BJ (cell line): ENCODE measurements at regions not wholly inside any gene's neighbourhood (a gene's known extent, or its start where the extent isn't known, plus 50 kb on each side); places are given as distances from the start of the nearest gene placed in this dataset.

Experiments used
- CTCF ChIA-PET: fragments of 350-600 bp; formaldehyde crosslinking; extraction: SDS; loops from one replicate; lab custom pipeline; 2021; ENCODE audit warnings: antibody characterized with exemption, inconsistent platforms; lab: Yijun Ruan, JAX
- POLR2A ChIA-PET: fragments of 300-600 bp; sonication (Branson Sonifier 250); formaldehyde crosslinking; extraction: SDS; loops from one replicate; lab custom pipeline; 2021; ENCODE audit warnings: antibody characterized with exemption; lab: Charles Lee
- DNase-seq: peaks from one replicate; pipeline ENCODE4 v3.0.0-alpha.2; 2011; ENCODE audit warnings: low read depth
- H3K27me3 ChIP-seq: 2 replicates; pipeline ENCODE4 v1.6.0; 2011; ENCODE audit warnings: low read length; ENCODE audit not compliant: control insufficient read depth, insufficient read depth
- H3K36me3 ChIP-seq: 2 replicates; pipeline ENCODE4 v1.5.1; 2011; ENCODE audit warnings: low read length; ENCODE audit not compliant: control insufficient read depth, insufficient read depth
- H3K4me3 ChIP-seq: 2 replicates; pipeline ENCODE4 v1.5.1; 2011; ENCODE audit warnings: low read depth, mild to moderate bottlenecking, control low read depth, low read length
- TF ChIP-seq, protein P1 (sequence below): IDR thresholded peaks from 2 replicates; pipeline ENCODE4 v1.5.1; 2011; ENCODE audit warnings: low read depth, mild to moderate bottlenecking, control low read depth, inconsistent platforms, low read length, moderate library complexity; ENCODE audit not compliant: insufficient read depth

- DNase-seq = no peak
- ChIA-PET POLR2A (no interaction called here), CTCF (no interaction called here)
- TF ChIP-seq, protein P1, sequence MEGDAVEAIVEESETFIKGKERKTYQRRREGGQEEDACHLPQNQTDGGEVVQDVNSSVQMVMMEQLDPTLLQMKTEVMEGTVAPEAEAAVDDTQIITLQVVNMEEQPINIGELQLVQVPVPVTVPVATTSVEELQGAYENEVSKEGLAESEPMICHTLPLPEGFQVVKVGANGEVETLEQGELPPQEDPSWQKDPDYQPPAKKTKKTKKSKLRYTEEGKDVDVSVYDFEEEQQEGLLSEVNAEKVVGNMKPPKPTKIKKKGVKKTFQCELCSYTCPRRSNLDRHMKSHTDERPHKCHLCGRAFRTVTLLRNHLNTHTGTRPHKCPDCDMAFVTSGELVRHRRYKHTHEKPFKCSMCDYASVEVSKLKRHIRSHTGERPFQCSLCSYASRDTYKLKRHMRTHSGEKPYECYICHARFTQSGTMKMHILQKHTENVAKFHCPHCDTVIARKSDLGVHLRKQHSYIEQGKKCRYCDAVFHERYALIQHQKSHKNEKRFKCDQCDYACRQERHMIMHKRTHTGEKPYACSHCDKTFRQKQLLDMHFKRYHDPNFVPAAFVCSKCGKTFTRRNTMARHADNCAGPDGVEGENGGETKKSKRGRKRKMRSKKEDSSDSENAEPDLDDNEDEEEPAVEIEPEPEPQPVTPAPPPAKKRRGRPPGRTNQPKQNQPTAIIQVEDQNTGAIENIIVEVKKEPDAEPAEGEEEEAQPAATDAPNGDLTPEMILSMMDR = no peak
- H3K27me3 ChIP-seq = no peaks in the 10 kb centered on the region
- no peak overlapping the region for H3K4me3 ChIP-seq
- H3K36me3 ChIP-seq = no peaks in the 10 kb centered on the region
These were observed 107.1 kb downstream of the FBXO4 start for GRCh38 chr5:42032137-42032536.

DNA sequence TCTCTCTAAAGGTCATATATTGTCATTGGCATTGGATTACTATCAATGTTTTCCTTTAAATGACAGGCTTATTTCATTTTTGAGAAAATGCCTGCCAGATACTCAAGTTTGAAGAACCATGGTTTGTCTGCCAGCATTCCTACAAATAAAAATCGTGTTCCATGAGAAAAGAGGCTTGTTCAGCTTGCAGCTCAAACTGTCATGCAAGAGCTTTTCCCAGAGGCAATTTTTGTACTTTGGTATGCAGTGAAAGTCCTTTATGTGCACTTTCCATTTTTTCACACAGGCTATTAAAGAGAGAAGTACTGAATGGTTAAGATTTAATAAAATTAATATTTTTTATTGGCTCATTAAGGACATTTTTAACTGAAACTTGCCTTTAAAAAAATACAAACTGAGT, 110.4 kb downstream of the FBXO4 start:
- ChIA-PET POLR2A (no interaction called here), CTCF (no interaction called here)

GRCh38 chr5:42036379-42036778, 111.3 kb downstream of the FBXO4 start:
- TF ChIP-seq, protein P1 = no peak
- Histone ChIP-seq H3K4me3 (no peak overlapping the region), H3K36me3 (no peaks in the 10 kb centered on the region), H3K27me3 (no peaks in the 10 kb centered on the region)
- no peak for DNase-seq
- ChIA-PET POLR2A (no interaction called here), CTCF (interaction anchor here (1.0 to 1.3 kb wide), 3 partner anchors 21 to 180 kb away, joined by 3 to 4 read pairs (median 4); no protein-coding TSS in a partner anchor)

More for the DNA sequence above, 110.4 kb downstream of the FBXO4 start:
- Histone ChIP-seq H3K4me3 (no peak overlapping the region), H3K36me3 (no peaks in the 10 kb centered on the region), H3K27me3 (no peaks in the 10 kb centered on the region)
- DNase-seq = no peak
- TF ChIP-seq, protein P1 = no peak

DNA sequence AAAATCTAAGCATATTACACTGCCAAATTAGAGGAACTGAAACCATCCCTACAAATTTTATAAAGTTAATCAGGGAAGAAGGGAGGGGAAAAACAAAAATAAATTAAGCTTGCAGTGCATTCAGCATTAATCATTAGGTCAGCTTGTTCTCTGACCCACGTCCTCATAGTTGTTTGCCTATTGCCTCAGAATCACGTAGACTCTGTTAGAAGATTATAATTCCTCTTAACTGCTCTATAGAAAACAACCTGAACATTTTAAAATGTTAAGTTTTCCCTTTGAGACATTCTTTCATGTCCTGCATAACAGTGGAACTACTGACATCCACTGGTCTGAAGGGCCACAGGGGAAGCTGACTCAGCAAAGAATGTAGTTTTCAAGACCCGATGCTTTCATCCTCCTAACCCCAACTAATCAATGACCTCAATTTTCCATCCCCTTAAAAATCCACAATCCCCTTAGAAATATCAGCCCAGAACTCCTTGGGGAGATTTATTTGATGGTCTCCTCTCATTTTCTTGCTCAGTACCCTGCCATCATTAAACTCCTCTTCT, 112.4 kb downstream of the FBXO4 start:
- Histone ChIP-seq H3K4me3 (no peak overlapping the region), H3K27me3 (no peaks in the 10 kb centered on the region), H3K36me3 (no peaks in the 10 kb centered on the region)
- ChIA-PET CTCF (interaction anchor here (1.0 to 1.3 kb wide), 3 partner anchors 20 to 181 kb away, joined by 3 to 4 read pairs (median 4); no protein-coding TSS in a partner anchor), POLR2A (no interaction called here)
- no peak for DNase-seq
- TF ChIP-seq, protein P1 = no peak

- ChIA-PET CTCF (interaction anchor here (1.7 kb wide), 1 partner anchor 14 kb away, joined by 5 read pairs; no protein-coding TSS in a partner anchor), POLR2A (no interaction called here)
- H3K27me3 ChIP-seq = no peaks in the 10 kb centered on the region
- TF ChIP-seq, protein P1 = no peak
- no peak overlapping the region for H3K4me3 ChIP-seq
- DNase-seq = no peak
- no peaks in the 10 kb centered on the region for H3K36me3 ChIP-seq
These were observed 118.3 kb downstream of the FBXO4 start for GRCh38 chr5:42043400-42043799.
